ENCODE measurements at regions not wholly inside any gene's neighbourhood (a gene's known extent, or its start where the extent isn't known, plus 50 kb on each side); places are given as distances from the start of the nearest gene placed in this dataset.
"Not testable (repeated sequence)": the region's sequence is repeated elsewhere in the genome, so short reads cannot be mapped to it uniquely, and the experiment has no call there.

GRCh38 chr12:17064834-17065233, 458.9 kb upstream of the LMO3 start:
- no peaks in the 10 kb centered on the region for H3K4me1 Mint-ChIP-seq
- no peak overlapping the region for H3K27ac Mint-ChIP-seq
- DNase-seq: no peak
- no peak overlapping the region for H3K4me3 Mint-ChIP-seq
- no peaks in the 10 kb centered on the region for H3K36me3 Mint-ChIP-seq
- POLR2A ChIA-PET: no interaction called here
- peaks cover 9% of the 10 kb centered on the region for H3K9me3 Mint-ChIP-seq
- H3K27me3 Mint-ChIP-seq: no peaks in the 10 kb centered on the region
- no peak for ATAC-seq (ENCODE audit: low read depth)

GRCh38 chr12:17062267-17063036, 456.5 kb upstream of the LMO3 start:
- Mint-ChIP-seq H3K9me3 (peaks cover 14% of the 10 kb centered on the region), H3K4me3 (no peak overlapping the region), H3K27ac (no peak overlapping the region), H3K27me3 (no peaks in the 10 kb centered on the region), H3K4me1 (no peaks in the 10 kb centered on the region), H3K36me3 (no peaks in the 10 kb centered on the region)
- ATAC-seq (ENCODE audit: low read depth): no peak
- POLR2A ChIA-PET: no interaction called here
- DNase-seq: no peak

- Mint-ChIP-seq H3K27me3 (no peaks in the 10 kb centered on the region), H3K4me3 (no peak overlapping the region)
Observed at GRCh38 chr12:17060260-17060659, 454.3 kb upstream of the LMO3 start.

GRCh38 chr12:17056546-17056945, 450.6 kb upstream of the LMO3 start:
- ATAC-seq (ENCODE audit: low read depth): no peak
- H3K4me3 Mint-ChIP-seq: no peak overlapping the region
- POLR2A ChIA-PET: no interaction called here
- no peaks in the 10 kb centered on the region for H3K36me3 Mint-ChIP-seq
- no peak overlapping the region for H3K27ac Mint-ChIP-seq
- no peak for DNase-seq
- H3K4me1 Mint-ChIP-seq: no peaks in the 10 kb centered on the region
- no peaks in the 10 kb centered on the region for H3K27me3 Mint-ChIP-seq
- peaks cover 12% of the 10 kb centered on the region for H3K9me3 Mint-ChIP-seq

More at GRCh38 chr12:17060260-17060659, 454.3 kb upstream of the LMO3 start:
- ATAC-seq (ENCODE audit: low read depth) (no peak), DNase-seq (no peak)
- POLR2A ChIA-PET: no interaction called here
- Mint-ChIP-seq H3K27ac (no peak overlapping the region), H3K9me3 (peaks cover 14% of the 10 kb centered on the region), H3K36me3 (no peaks in the 10 kb centered on the region), H3K4me1 (no peaks in the 10 kb centered on the region)

- Mint-ChIP-seq H3K4me1 (no peaks in the 10 kb centered on the region), H3K4me3 (no peak overlapping the region), H3K27me3 (no peaks in the 10 kb centered on the region), H3K27ac (no peak overlapping the region), H3K36me3 (no peaks in the 10 kb centered on the region), H3K9me3 (no peaks in the 10 kb centered on the region)
- DNase-seq (no peak), ATAC-seq (ENCODE audit: low read depth) (no peak)
- POLR2A ChIA-PET: no interaction called here
Observed at GRCh38 chr12:17038923-17039322, 433.0 kb upstream of the LMO3 start.

- Mint-ChIP-seq H3K36me3 (no peaks in the 10 kb centered on the region), H3K4me1 (no peaks in the 10 kb centered on the region), H3K27me3 (no peaks in the 10 kb centered on the region), H3K9me3 (peaks cover 1% of the 10 kb centered on the region), H3K27ac (no peak overlapping the region), H3K4me3 (no peak overlapping the region)
- DNase-seq: no peak
- ATAC-seq (ENCODE audit: low read depth): no peak
- POLR2A ChIA-PET: no interaction called here
Observed at GRCh38 chr12:17035372-17035771, 429.4 kb upstream of the LMO3 start.

- no peak for ATAC-seq (ENCODE audit: low read depth)
- Mint-ChIP-seq H3K9me3 (peaks cover 10% of the 10 kb centered on the region), H3K27me3 (no peaks in the 10 kb centered on the region), H3K27ac (no peak overlapping the region), H3K4me1 (no peaks in the 10 kb centered on the region), H3K36me3 (no peaks in the 10 kb centered on the region), H3K4me3 (no peak overlapping the region)
- POLR2A ChIA-PET: no interaction called here
- DNase-seq: no peak
Observed at GRCh38 chr12:17030338-17030737, 424.4 kb upstream of the LMO3 start.

GRCh38 chr12:17028348-17028747, 422.4 kb upstream of the LMO3 start:
- H3K9me3 Mint-ChIP-seq: peaks cover 10% of the 10 kb centered on the region
- H3K27ac Mint-ChIP-seq: no peak overlapping the region
- no peaks in the 10 kb centered on the region for H3K27me3 Mint-ChIP-seq
- POLR2A ChIA-PET: no interaction called here
- H3K36me3 Mint-ChIP-seq: no peaks in the 10 kb centered on the region
- ATAC-seq (ENCODE audit: low read depth) (no peak), DNase-seq (no peak)
- H3K4me3 Mint-ChIP-seq: no peak overlapping the region
- no peaks in the 10 kb centered on the region for H3K4me1 Mint-ChIP-seq

- H3K4me3 Mint-ChIP-seq; POLR2A ChIA-PET; H3K9me3 Mint-ChIP-seq; DNase-seq; H3K4me1 Mint-ChIP-seq; ATAC-seq (ENCODE audit: low read depth); H3K27me3 Mint-ChIP-seq; H3K36me3 Mint-ChIP-seq; H3K27ac Mint-ChIP-seq: not testable (repeated sequence)
Observed at GRCh38 chr12:17025424-17025823, 419.5 kb upstream of the LMO3 start.

GRCh38 chr12:17020765-17021164, 414.8 kb upstream of the LMO3 start:
- H3K27me3 Mint-ChIP-seq: no peaks in the 10 kb centered on the region
- no peak overlapping the region for H3K4me3 Mint-ChIP-seq
- peaks cover 7% of the 10 kb centered on the region for H3K9me3 Mint-ChIP-seq
- no peak for ATAC-seq (ENCODE audit: low read depth)
- H3K27ac Mint-ChIP-seq: no peak overlapping the region
- H3K36me3 Mint-ChIP-seq: no peaks in the 10 kb centered on the region
- DNase-seq: no peak
- POLR2A ChIA-PET: no interaction called here
- H3K4me1 Mint-ChIP-seq: no peaks in the 10 kb centered on the region

- Mint-ChIP-seq H3K4me3 (no peak overlapping the region), H3K4me1 (no peaks in the 10 kb centered on the region), H3K27me3 (no peaks in the 10 kb centered on the region), H3K27ac (no peak overlapping the region), H3K9me3 (peaks cover 4% of the 10 kb centered on the region), H3K36me3 (no peaks in the 10 kb centered on the region)
- POLR2A ChIA-PET: no interaction called here
- DNase-seq: no peak
- no peak for ATAC-seq (ENCODE audit: low read depth)
Observed at GRCh38 chr12:17017402-17017801, 411.4 kb upstream of the LMO3 start.

GRCh38 chr12:17016116-17016864, 410.3 kb upstream of the LMO3 start:
- Mint-ChIP-seq H3K9me3 (peaks cover 4% of the 10 kb centered on the region), H3K27me3 (no peaks in the 10 kb centered on the region), H3K4me1 (no peaks in the 10 kb centered on the region)

GRCh38 chr12:17015501-17015900, 409.5 kb upstream of the LMO3 start:
- no peak overlapping the region for H3K4me3 Mint-ChIP-seq
- H3K27me3 Mint-ChIP-seq: no peaks in the 10 kb centered on the region
- POLR2A ChIA-PET: no interaction called here
- H3K27ac Mint-ChIP-seq: no peak overlapping the region
- no peaks in the 10 kb centered on the region for H3K4me1 Mint-ChIP-seq
- DNase-seq: no peak
- peaks cover 4% of the 10 kb centered on the region for H3K9me3 Mint-ChIP-seq
- no peak for ATAC-seq (ENCODE audit: low read depth)
- H3K36me3 Mint-ChIP-seq: no peaks in the 10 kb centered on the region

More at GRCh38 chr12:17016116-17016864, 410.3 kb upstream of the LMO3 start:
- H3K36me3 Mint-ChIP-seq: no peaks in the 10 kb centered on the region
- no peak overlapping the region for H3K4me3 Mint-ChIP-seq
- no peak overlapping the region for H3K27ac Mint-ChIP-seq
- POLR2A ChIA-PET: no interaction called here
- no peak for DNase-seq
- ATAC-seq (ENCODE audit: low read depth): no peak

GRCh38 chr12:17007442-17008040, 401.6 kb upstream of the LMO3 start:
- H3K27ac Mint-ChIP-seq; H3K4me1 Mint-ChIP-seq; DNase-seq; H3K36me3 Mint-ChIP-seq; ATAC-seq (ENCODE audit: low read depth); POLR2A ChIA-PET; H3K9me3 Mint-ChIP-seq; H3K27me3 Mint-ChIP-seq; H3K4me3 Mint-ChIP-seq: not testable (repeated sequence)
